ENCODE measurements at regions not wholly inside any gene's neighbourhood (a gene's known extent, or its start where the extent isn't known, plus 50 kb on each side); places are given as distances from the start of the nearest gene placed in this dataset.

- H3K27me3 ChIP-seq (ENCODE audit: control insufficient read depth, extremely low read depth, insufficient read depth, low read length) = no peaks in the 10 kb centered on the region
- no peak overlapping the region for H3K9ac ChIP-seq (ENCODE audit: control insufficient read depth, extremely low read depth, insufficient read depth, low read length)
- DNase-seq (ENCODE audit: low read depth, low spot score) (no peak), FAIRE-seq (no peak)
- H3K4me2 ChIP-seq (ENCODE audit: control insufficient read depth, extremely low read depth, insufficient read depth, low read depth, low read length) = no peak overlapping the region
- H3K9me3 ChIP-seq (ENCODE audit: control insufficient read depth, low read depth, low read length) = no peaks in the 10 kb centered on the region
- H3K4me1 ChIP-seq (ENCODE audit: control insufficient read depth, extremely low read depth, insufficient read depth, low read length) = no peaks in the 10 kb centered on the region
- H2AFZ ChIP-seq (ENCODE audit: control insufficient read depth, low read length) = no peak overlapping the region
- H3K4me3 ChIP-seq (ENCODE audit: control insufficient read depth in 2 of 3, extremely low read depth in 1 of 3, insufficient read depth in 2 of 3, low read depth in 1 of 3, low read length in 3 of 3) = no peak overlapping the region
- no peaks in the 10 kb centered on the region for H3K9me1 ChIP-seq (ENCODE audit: control insufficient read depth, extremely low read depth, insufficient read depth, low read length)
- TF ChIP-seq EZH2 (IDR thresholded peaks at IDR 0.05; ENCODE audit: low read length) (no peak), CTCF (optimal IDR thresholded peaks at IDR 0.05 in 1 of 3, IDR thresholded peaks at IDR 0.05 in 1 of 3, conservative IDR thresholded peaks at IDR 0.05 in 1 of 3; ENCODE audit: extremely low read depth in 1 of 3, insufficient read depth in 2 of 3, low read length in 3 of 3) (no peak)
- no peaks in the 10 kb centered on the region for H3K36me3 ChIP-seq (ENCODE audit: control insufficient read depth in 2 of 2, extremely low read depth in 1 of 2, insufficient read depth in 2 of 2, low read length in 2 of 2)
- dilution Hi-C loops (cut with MboI; ENCODE audit: extremely low pct_ligation_motif_present, low sequenced_read_pairs) = no loop called here
- no peaks in the 10 kb centered on the region for H3K79me2 ChIP-seq (ENCODE audit: control insufficient read depth, insufficient read depth, low read length)
- H3K27ac ChIP-seq (ENCODE audit: control insufficient read depth, insufficient read depth, low read length) = no peak overlapping the region
- no peaks in the 10 kb centered on the region for H4K20me1 ChIP-seq (ENCODE audit: control insufficient read depth, extremely low read depth, insufficient read depth, low read length)
Measured at GRCh38 chr10:31659665-31660064, 269.0 kb downstream of the ARHGAP12 start.

- FAIRE-seq (no peak), DNase-seq (ENCODE audit: low read depth, low spot score) (no peak)
- Histone ChIP-seq H3K27me3 (ENCODE audit: control insufficient read depth, extremely low read depth, insufficient read depth, low read length) (no peaks in the 10 kb centered on the region), H3K9ac (ENCODE audit: control insufficient read depth, extremely low read depth, insufficient read depth, low read length) (no peak overlapping the region), H3K9me3 (ENCODE audit: control insufficient read depth, low read depth, low read length) (no peaks in the 10 kb centered on the region), H3K36me3 (ENCODE audit: control insufficient read depth in 2 of 2, extremely low read depth in 1 of 2, insufficient read depth in 2 of 2, low read length in 2 of 2) (no peaks in the 10 kb centered on the region), H3K4me3 (ENCODE audit: control insufficient read depth in 2 of 3, extremely low read depth in 1 of 3, insufficient read depth in 2 of 3, low read depth in 1 of 3, low read length in 3 of 3) (no peak overlapping the region), H3K27ac (ENCODE audit: control insufficient read depth, insufficient read depth, low read length) (no peak overlapping the region), H3K9me1 (ENCODE audit: control insufficient read depth, extremely low read depth, insufficient read depth, low read length) (no peaks in the 10 kb centered on the region), H3K79me2 (ENCODE audit: control insufficient read depth, insufficient read depth, low read length) (no peaks in the 10 kb centered on the region), H3K4me2 (ENCODE audit: control insufficient read depth, extremely low read depth, insufficient read depth, low read depth, low read length) (no peak overlapping the region), H4K20me1 (ENCODE audit: control insufficient read depth, extremely low read depth, insufficient read depth, low read length) (no peaks in the 10 kb centered on the region), H2AFZ (ENCODE audit: control insufficient read depth, low read length) (no peak overlapping the region), H3K4me1 (ENCODE audit: control insufficient read depth, extremely low read depth, insufficient read depth, low read length) (no peaks in the 10 kb centered on the region)
- TF ChIP-seq CTCF (optimal IDR thresholded peaks at IDR 0.05 in 1 of 3, IDR thresholded peaks at IDR 0.05 in 1 of 3, conservative IDR thresholded peaks at IDR 0.05 in 1 of 3; ENCODE audit: extremely low read depth in 1 of 3, insufficient read depth in 2 of 3, low read length in 3 of 3) (no peak), EZH2 (IDR thresholded peaks at IDR 0.05; ENCODE audit: low read length) (no peak)
- dilution Hi-C loops (cut with MboI; ENCODE audit: extremely low pct_ligation_motif_present, low sequenced_read_pairs) = no loop called here
Measured at GRCh38 chr10:31657434-31657872, 271.2 kb downstream of the ARHGAP12 start.
